Ovary (tissue), 3 donors: ENCODE measurements at regions not wholly inside any gene's neighbourhood (a gene's known extent, or its start where the extent isn't known, plus 50 kb on each side); places are given as distances from the start of the nearest gene placed in this dataset.

ENCODE experiments used
- CTCF ChIP-seq, 3 donors: fragments of 450-650 bp in 2 of 3; fragments of 200-600 bp in 1 of 3; IDR thresholded peaks; one replicate each; pipeline versions ENCODE4 v1.5.1 to v1.8.0; 2016 to 2022; ENCODE audit warnings: antibody characterized with exemption in 3 of 3, mild to moderate bottlenecking in 1 of 3
- EP300 ChIP-seq: sonication (generic); formaldehyde crosslinking; IDR thresholded peaks from one replicate; pipeline ENCODE4 v1.6.1; 2017; ENCODE audit warnings: antibody characterized with exemption
- POLR2A ChIP-seq: fragments of 450-650 bp; IDR thresholded peaks from one replicate; pipeline ENCODE4 v1.6.1; 2017; ENCODE audit warnings: antibody characterized with exemption, mild to moderate bottlenecking, moderate library complexity
- donor health status: DM: no; HTN: no; CAD: no.

GRCh38 chr14:97367278-97367677, 570.1 kb downstream of the VRK1 start:
- TF ChIP-seq CTCF (IDR thresholded peaks at IDR 0.05) = no peak
- TF ChIP-seq POLR2A = no peak
- TF ChIP-seq EP300 = no peak
